GM19240 (cell line): ENCODE measurements at regions not wholly inside any gene's neighbourhood (a gene's known extent, or its start where the extent isn't known, plus 50 kb on each side); places are given as distances from the start of the nearest gene placed in this dataset.

ENCODE experiments used
- DNase-seq: peaks from one replicate; pipeline ENCODE4 v3.0.0; 2011; ENCODE audit warnings: low spot score; ENCODE audit not compliant: insufficient read length

DNA sequence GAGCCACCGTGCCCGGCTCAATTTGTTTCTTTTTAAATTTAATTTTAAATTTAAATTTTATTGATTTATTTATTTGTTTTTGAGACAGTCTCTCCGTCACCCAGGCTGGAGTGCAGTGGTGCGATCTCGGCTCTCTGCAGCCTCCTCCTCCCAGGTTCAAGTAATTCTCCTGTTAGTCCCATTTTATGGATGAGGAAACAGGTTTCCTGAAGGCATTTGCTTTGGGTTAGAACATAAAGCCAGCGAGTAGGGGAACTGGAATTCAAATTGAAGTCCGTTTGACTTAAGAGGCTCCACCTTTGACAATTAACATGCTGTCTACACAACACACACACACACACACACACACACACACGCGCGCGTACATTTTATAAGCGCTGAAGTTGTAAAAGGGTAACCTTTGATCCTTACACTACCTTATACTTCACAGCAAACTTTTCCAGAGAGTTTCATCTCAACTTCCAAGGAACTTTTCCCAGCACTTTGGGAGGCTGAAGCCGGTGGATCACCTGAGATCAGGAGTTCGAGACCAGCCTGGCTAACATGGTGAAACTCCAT, 232.0 kb downstream of the BCAS1 start:
- DNase-seq, result no peak

DNA sequence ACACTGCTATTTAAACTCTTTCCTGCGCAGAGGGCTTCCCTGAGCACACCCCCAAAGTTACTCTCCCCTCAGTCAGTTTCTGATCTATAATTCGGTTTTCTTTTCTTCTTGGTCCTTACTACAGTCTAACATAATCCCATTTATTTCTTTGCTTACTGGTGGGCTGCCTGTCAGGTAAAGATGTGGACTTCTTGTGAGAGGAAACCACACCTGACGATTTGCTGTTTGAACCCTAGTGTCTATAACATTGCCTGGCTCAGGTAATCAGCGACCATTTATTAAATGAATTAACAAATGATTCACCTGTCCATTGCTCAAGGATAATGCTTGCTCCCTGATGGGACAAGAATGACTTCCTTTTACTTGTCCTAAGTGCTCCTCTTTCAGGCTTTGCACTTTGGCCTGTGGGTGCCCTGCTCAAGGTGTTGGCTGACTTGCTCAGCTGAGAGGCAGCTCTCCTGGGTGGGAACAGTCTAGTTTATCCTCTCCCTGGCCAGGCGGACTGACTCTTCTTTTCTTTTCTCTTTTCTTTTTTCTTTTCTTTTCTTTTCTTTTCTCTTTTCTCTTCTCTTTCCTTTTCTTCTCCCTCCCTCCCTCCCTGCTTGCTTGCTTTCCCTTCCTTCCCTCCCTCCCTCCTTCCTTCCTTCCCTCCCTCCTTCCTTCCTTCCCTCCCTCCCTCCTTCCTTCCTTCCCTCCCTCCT, 233.1 kb downstream of the BCAS1 start:
- no peak for DNase-seq

GRCh38 chr20:53834749-53835148, 235.6 kb downstream of the BCAS1 start:
- no peak for DNase-seq

DNA sequence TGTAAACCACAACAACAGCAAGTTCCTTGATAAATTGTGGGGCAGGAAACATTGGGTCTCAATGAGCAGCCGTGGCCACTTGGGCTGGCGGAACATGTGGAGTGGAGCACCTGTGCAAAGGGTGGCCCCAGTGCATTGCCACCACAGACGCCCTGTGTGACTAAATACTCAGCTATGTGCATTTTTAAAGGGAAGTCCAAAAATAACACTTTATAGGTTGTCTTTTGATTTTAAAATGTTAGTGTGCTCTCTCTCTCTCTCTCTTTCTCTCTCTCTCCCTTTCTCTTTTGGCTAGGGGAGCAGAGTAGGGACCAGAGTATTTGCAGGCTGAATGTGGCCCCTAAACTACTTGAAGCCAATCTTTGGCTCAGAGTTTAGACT, 236.3 kb downstream of the BCAS1 start:
- no peak for DNase-seq

- no peak for DNase-seq
These were observed 236.9 kb downstream of the BCAS1 start for GRCh38 chr20:53833333-53834061.

DNA sequence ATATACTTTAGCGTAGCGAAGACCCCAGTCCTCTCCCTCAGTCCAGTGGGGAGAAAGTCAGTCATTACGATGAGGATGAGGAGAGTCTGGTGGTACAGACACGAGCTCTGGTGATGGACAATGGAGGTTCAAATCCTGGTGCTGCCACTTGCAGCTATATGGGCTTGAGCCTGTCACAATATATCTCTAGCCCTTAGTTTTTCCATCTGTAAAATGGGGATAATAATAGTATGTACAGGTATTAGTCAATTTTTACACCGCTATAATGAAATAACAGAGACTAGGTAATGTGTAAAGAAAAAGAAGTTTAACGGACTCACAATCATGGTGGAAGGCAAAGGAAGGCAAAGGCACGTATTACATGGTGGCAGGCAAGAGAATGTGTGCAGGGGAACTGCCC, 237.9 kb downstream of the BCAS1 start:
- no peak for DNase-seq

DNA sequence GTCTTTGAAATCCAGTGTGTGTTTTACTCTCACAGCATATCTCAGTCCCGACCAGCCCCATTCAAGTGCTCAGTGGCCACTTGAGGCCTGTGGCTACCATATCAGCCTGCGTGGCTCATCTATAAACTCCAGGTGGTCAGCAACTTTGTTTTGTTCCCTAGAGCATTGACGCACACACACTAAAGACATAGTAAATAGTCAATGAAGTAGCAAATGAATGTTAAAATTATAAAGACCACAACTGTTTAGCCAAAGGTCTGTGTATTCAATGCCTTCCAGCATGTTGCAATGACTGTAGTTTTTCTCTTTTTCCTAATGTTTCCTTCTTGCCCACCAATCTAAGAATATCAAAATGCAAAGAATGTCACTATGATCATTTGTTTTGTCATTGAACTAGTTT, 238.2 kb upstream of the ZNF217 start:
- no peak for DNase-seq

DNA sequence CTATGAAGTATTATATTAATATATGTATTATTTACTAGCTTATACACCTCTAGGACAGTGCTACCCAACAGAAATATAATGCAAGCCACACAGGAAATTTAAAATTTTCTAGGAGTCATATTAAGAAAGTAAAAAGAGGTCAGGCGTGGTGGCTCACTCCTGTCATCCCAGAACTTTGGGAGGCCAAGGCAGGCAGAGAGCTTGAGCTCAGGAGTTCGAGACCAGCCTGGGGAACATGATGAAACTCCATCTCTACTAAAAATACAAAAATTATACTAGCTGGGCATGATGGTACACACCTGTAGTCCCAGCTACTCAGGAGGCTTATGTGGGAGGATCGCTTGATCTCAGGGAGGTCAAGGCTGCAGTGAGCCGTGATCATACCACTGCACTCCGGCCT, 237.6 kb upstream of the ZNF217 start:
- no peak for DNase-seq

- DNase-seq, result no peak
These were observed 236.3 kb upstream of the ZNF217 start for GRCh38 chr20:53829724-53830521.

DNA sequence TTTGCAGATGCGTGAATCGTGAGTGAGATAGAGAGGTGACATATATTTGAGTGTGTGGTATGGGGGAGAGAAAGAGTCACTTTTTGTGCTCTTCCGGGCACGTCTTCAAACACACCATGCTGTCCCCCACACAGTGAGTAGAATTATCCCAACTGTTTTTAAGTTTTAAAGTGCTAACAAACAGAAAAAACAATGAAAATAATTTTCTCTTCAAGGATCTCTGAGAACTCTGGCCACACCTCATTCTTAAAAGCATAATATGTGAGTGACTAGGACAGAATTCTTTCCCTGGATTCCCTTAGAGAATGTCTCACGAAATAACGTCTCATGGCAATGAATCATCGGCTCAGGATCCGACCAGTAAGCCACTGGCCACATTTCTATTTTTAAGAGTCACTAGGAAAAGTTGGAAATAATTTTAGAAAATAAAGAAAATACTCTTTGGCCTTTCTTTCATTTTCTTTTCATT, 235.7 kb upstream of the ZNF217 start:
- DNase-seq, result no peak

GRCh38 chr20:53828682-53829254, 235.1 kb upstream of the ZNF217 start:
- no peak for DNase-seq

GRCh38 chr20:53828088-53828681, 234.5 kb upstream of the ZNF217 start:
- no peak for DNase-seq

GRCh38 chr20:53827292-53828087, 233.9 kb upstream of the ZNF217 start:
- no peak for DNase-seq

DNA sequence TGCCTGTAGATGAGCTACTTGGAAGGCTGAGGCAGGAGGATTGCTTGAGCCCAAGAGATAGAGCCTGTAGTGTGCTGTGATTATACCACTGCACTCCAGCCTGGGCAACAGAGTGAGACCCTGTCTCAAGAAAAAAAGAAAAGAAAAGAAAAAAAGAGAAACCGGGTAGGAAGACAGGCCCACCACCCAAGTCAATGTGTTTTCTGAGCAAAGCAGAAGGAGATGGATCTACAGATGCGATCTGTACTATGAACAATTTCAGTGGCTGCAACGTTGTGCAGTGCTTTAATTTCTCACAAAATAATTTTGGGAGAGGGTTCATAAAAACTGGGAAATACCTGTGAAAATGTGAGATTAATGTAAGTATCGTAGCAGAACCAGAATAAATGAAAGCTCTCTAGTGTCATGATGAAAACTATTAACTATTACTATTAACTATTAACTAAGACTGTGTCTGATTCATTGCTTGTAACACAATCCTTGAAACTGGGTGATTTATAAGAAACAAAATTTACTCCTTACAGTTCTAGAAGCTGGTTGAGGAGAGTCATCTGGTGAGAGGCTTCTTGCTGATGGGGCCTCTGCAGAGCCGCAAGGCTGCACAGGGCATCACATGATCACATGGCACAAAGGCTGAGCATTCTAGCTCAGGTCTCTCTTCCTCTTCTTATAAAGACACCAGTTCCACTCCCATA, 233.1 kb upstream of the ZNF217 start:
- DNase-seq, result no peak

DNA sequence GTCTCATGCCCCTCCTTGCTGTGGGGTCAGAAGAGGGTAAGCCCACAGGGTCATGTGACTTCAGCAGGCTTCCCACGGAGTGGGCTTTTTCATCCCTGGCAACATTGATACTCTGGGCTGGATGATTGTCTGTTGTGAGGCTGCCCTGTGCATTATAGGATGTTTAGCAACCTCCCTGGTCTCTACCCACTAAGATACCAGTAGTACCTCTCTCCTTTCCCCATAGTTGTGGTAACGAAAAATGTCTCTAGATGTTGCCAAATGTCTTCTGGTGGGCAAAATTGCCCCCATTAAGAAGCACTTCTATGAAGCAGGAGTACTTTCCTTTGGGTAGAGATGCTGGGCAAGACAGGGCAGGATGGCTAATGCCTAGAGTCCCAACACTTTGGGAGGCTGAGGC, 232.5 kb upstream of the ZNF217 start:
- DNase-seq, result no peak

GRCh38 chr20:53825282-53825681, 231.6 kb upstream of the ZNF217 start:
- no peak for DNase-seq

- DNase-seq, result no peak
These were observed 231.1 kb upstream of the ZNF217 start for GRCh38 chr20:53824779-53825178.

DNA sequence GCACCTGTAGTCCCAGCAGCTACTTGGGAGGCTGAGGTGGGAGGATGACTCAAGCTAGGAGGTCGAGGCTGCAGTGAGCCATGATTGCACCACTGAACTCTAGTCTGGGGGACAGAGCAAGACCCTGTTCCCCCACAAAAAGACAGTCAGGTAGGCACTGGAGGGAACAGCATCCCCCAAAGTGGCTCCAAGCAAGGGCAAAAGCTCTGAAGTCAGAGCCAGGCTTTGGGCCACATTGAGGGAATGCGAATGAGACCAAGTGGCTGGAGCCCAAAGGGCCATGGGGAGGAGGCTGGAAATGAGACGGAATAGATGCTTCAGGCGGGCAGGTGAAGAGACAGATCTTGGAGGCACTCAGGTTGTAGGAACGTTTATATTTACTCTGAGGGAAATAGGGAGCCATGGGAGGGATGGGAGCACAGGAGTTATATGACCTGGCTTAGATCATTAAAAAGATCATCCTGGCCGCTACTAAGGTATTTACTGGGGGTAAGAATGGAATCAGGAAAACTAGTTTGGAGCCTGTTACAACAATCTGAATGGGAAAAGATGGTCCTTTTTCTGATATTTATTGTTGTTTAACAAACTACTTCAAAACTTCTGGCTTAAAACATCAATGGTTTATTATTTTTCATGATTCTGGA, 229.6 kb upstream of the ZNF217 start:
- no peak for DNase-seq

DNA sequence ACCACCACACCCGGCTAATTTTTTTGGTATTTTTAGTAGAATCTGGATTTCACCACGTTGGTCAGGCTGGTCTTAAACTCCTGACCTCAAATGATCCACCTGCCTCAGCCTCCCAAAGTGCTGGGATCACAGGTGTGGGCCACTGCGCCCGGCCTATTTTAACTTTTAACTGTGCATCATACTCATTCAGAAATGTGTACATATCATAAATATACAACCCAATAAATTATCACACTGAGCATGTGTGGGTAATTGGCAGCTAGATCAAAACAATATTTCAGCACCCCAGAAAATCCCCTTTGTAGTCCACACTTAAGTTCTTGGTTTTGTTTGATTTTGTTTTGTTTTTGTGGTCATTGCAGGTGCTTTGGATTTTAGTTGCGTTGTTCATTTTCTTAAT, 228.9 kb upstream of the ZNF217 start:
- no peak for DNase-seq
